H1 (cell line): ENCODE measurements at regions not wholly inside any gene's neighbourhood (a gene's known extent, or its start where the extent isn't known, plus 50 kb on each side); places are given as distances from the start of the nearest gene placed in this dataset.

Experiments used
- CTCF ChIA-PET: fragments of 300-600 bp; sonication (Branson Sonifier 250); formaldehyde crosslinking; loops from one replicate; lab custom pipeline; 2021; ENCODE audit not compliant: partially characterized antibody; lab: Charles Lee
- POLR2A ChIA-PET: fragments of 300-600 bp; sonication (Branson Sonifier 250); formaldehyde crosslinking; loops from one replicate; lab custom pipeline; 2021; ENCODE audit warnings: inconsistent platforms; ENCODE audit not compliant: partially characterized antibody; lab: Charles Lee
- DNase-seq, 2 experiments: peaks; one replicate each; pipeline versions ENCODE4 v3.0.0 to v3.0.0-alpha.2; 2010 to 2022; ENCODE audit warnings: low spot score in 2 of 2, low read depth in 1 of 2, mixed read lengths in 1 of 2
- FAIRE-seq: peaks from 2 replicates; lab custom pipeline; 2011; peaks lifted over from hg19 to GRCh38; lab: Jason Lieb, UNC
- H2AFZ ChIP-seq: 2 replicates; pipeline ENCODE4 v1.8.1; 2012; ENCODE audit warnings: low read length, inconsistent platforms
- H2AK5ac ChIP-seq: 2 replicates; pipeline ENCODE4 v1.6.1; 2013; ENCODE audit warnings: low read depth, low read length
- H2BK120ac ChIP-seq: replicated peaks from 2 replicates; pipeline ENCODE3; 2013; ENCODE audit warnings: low read depth, low read length, inconsistent platforms
- H2BK12ac ChIP-seq: 2 replicates; pipeline ENCODE4 v1.6.1; 2013; ENCODE audit warnings: low read depth, low read length
- H2BK15ac ChIP-seq: 2 replicates; pipeline ENCODE4 v1.6.1; 2013; ENCODE audit warnings: low read length
- H2BK20ac ChIP-seq: 2 replicates; pipeline ENCODE4 v1.6.1; 2013; ENCODE audit warnings: low read length
- H2BK5ac ChIP-seq: 2 replicates; pipeline ENCODE4 v1.6.1; 2013; ENCODE audit warnings: low read depth, low read length
- H3K14ac ChIP-seq: 2 replicates; pipeline ENCODE4 v1.6.1; 2013; ENCODE audit warnings: inconsistent platforms; ENCODE audit not compliant: insufficient read length
- H3K18ac ChIP-seq: 2 replicates; pipeline ENCODE4 v1.6.1; 2013; ENCODE audit warnings: low read length; ENCODE audit errors: extremely low read depth
- H3K23ac ChIP-seq: 2 replicates; pipeline ENCODE4 v1.6.1; 2013; ENCODE audit warnings: inconsistent platforms; ENCODE audit not compliant: insufficient read length
- H3K23me2 ChIP-seq: 2 replicates; pipeline ENCODE4 v1.6.1; 2013; ENCODE audit warnings: low read depth, low read length
- H3K27ac ChIP-seq: 2 replicates; pipeline ENCODE4 v1.6.1; 2011; ENCODE audit warnings: low read depth, low read length, inconsistent platforms
- H3K27me3 ChIP-seq, 4 experiments: replicated peaks in 1 of 4; 1 replicate in 1 of 4; 2 replicates in 3 of 4; pipeline versions ENCODE4 v1.6.1 to v1.8.1; 2011 to 2013; ENCODE audit warnings: low read length in 3 of 4, mild to moderate bottlenecking in 3 of 4, inconsistent platforms in 2 of 4, mixed read lengths in 2 of 4, moderate library complexity in 1 of 4; ENCODE audit not compliant: control insufficient read depth in 3 of 4, insufficient read depth in 3 of 4; ENCODE audit errors: extremely low read depth in 1 of 4
- H3K36me3 ChIP-seq, 4 experiments: 2 replicates each; pipeline versions ENCODE4 v1.6.1 to v1.8.1; 2011 to 2013; ENCODE audit warnings: mild to moderate bottlenecking in 4 of 4, low read length in 3 of 4, moderate library complexity in 2 of 4, control low read depth in 1 of 4, inconsistent platforms in 1 of 4; ENCODE audit not compliant: insufficient read depth in 4 of 4, control insufficient read depth in 2 of 4
- H3K4ac ChIP-seq: replicated peaks from 2 replicates; pipeline ENCODE3; 2013; ENCODE audit warnings: low read length, low read depth, mixed read lengths, inconsistent platforms; ENCODE audit not compliant: insufficient read length
- H3K4me1 ChIP-seq, 4 experiments: replicated peaks in 1 of 4; 1 replicate in 1 of 4; 2 replicates in 3 of 4; pipeline versions ENCODE4 v1.6.1 to v1.8.1; 2011 to 2013; ENCODE audit warnings: low read length in 3 of 4, inconsistent platforms in 2 of 4, mixed read lengths in 1 of 4; ENCODE audit not compliant: insufficient read depth in 4 of 4, control insufficient read depth in 3 of 4
- H3K4me2 ChIP-seq, 2 experiments: 2 replicates each; pipeline versions ENCODE4 v1.6.1 to v1.8.1; 2011 to 2013; ENCODE audit warnings: low read depth in 2 of 2, low read length in 2 of 2, control low read depth in 1 of 2, inconsistent platforms in 1 of 2, mild to moderate bottlenecking in 1 of 2; ENCODE audit not compliant: insufficient read depth in 1 of 2
- H3K4me3 ChIP-seq, 4 experiments: fragments of 200-600, 300-600 bp in 1 of 4; sonication (generic), shearing (Covaris generic), sonication (Bioruptor Twin) in 1 of 4; 2 replicates each; pipeline versions ENCODE4 v1.5.1 to v1.8.1; 2011 to 2016; ENCODE audit warnings: low read length in 4 of 4, low read depth in 3 of 4, control low read depth in 2 of 4, inconsistent platforms in 2 of 4, mild to moderate bottlenecking in 2 of 4, mixed read lengths in 1 of 4, moderate library complexity in 1 of 4; ENCODE audit not compliant: insufficient read depth in 2 of 4; ENCODE audit errors: extremely low read depth in 1 of 4
- H3K56ac ChIP-seq: replicated peaks from 2 replicates; pipeline ENCODE3; 2013; ENCODE audit warnings: low read depth, mild to moderate bottlenecking, mixed read lengths, low read length, inconsistent platforms; ENCODE audit not compliant: insufficient read length
- H3K79me1 ChIP-seq: 2 replicates; pipeline ENCODE4 v1.6.1; 2013; ENCODE audit warnings: low read depth, low read length, control low read depth
- H3K79me2 ChIP-seq, 2 experiments: 2 replicates each; pipeline versions ENCODE4 v1.6.1 to v1.8.1; 2012 to 2013; ENCODE audit warnings: low read length in 2 of 2, mild to moderate bottlenecking in 2 of 2, inconsistent platforms in 1 of 2; ENCODE audit not compliant: insufficient read depth in 2 of 2, control insufficient read depth in 1 of 2
- H3K9ac ChIP-seq, 4 experiments: replicated peaks in 1 of 4; 1 replicate in 1 of 4; 2 replicates in 3 of 4; pipeline versions ENCODE4 v1.6.1 to v1.8.1; 2011 to 2013; ENCODE audit warnings: low read depth in 3 of 4, low read length in 3 of 4, control low read depth in 2 of 4, mild to moderate bottlenecking in 2 of 4, moderate library complexity in 2 of 4, inconsistent platforms in 1 of 4; ENCODE audit errors: extremely low read depth in 1 of 4
- H3K9me3 ChIP-seq, 2 experiments: 2 replicates each; pipeline versions ENCODE4 v1.6.1 to v1.8.1; 2012 to 2013; ENCODE audit warnings: mild to moderate bottlenecking in 2 of 2, moderate library complexity in 2 of 2, control low read depth in 1 of 2, inconsistent platforms in 1 of 2, low read depth in 1 of 2, low read length in 1 of 2, mixed read lengths in 1 of 2; ENCODE audit not compliant: insufficient read depth in 2 of 2
- H4K20me1 ChIP-seq, 2 experiments: replicated peaks in 1 of 2; 2 replicates each; pipeline versions ENCODE3 to v1.8.1; 2011 to 2013; ENCODE audit warnings: inconsistent platforms in 2 of 2, low read length in 2 of 2, mild to moderate bottlenecking in 1 of 2; ENCODE audit not compliant: insufficient read depth in 2 of 2, control insufficient read depth in 1 of 2
- H4K5ac ChIP-seq: 2 replicates; pipeline ENCODE4 v1.6.1; 2013; ENCODE audit warnings: low read length, low read depth, mixed read lengths, inconsistent platforms; ENCODE audit not compliant: insufficient read length
- H4K8ac ChIP-seq: 2 replicates; pipeline ENCODE4 v1.8.0; 2013; ENCODE audit warnings: mild to moderate bottlenecking, moderate library complexity, low read length, inconsistent platforms; ENCODE audit not compliant: insufficient read depth; ENCODE audit errors: extremely low read depth
- H4K91ac ChIP-seq: replicated peaks from 2 replicates; pipeline ENCODE3; 2013; ENCODE audit warnings: low read length, mixed read lengths, inconsistent platforms; ENCODE audit not compliant: insufficient read length
- WGBS, 2 experiments: shearing (Covaris generic) in 1 of 2; methylation state at CpG; one replicate each; pipeline versions ENCODE4 v1.1.6 to v1.1.7; 2013 to 2015; ENCODE audit warnings: low lambda C conversion rate in 2 of 2, mixed read lengths in 2 of 2, inconsistent platforms in 1 of 2, low coverage in 1 of 2, missing lambda C conversion rate in 1 of 2; ENCODE audit not compliant: insufficient replicate concordance in 2 of 2, insufficient coverage in 1 of 2, insufficient read length in 1 of 2; ENCODE audit errors: extremely low coverage in 1 of 2, missing lambda C conversion rate in 1 of 2; 5-methylcytosine and 5-hydroxymethylcytosine counted together

DNA sequence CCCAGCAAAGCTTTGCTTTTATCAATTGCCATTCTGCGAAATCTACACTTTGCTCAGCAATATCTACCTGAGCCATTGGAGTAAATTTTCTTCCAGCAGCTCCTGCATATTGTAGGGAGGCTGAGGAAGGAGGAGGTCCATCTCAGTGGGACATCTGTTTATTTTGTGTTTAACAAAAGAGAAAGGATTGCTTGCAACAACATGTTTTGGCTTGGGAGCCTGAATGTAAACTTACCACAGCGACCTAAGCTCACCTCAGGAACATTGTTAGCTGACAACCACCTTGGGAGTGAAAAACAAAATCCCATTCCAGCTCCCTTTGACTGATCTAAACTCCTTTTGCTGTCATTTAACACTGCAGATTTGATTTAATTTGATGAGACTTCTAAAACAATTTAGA lies 356.1 kb downstream of the SS18 start:
- Histone ChIP-seq H3K18ac (no peak overlapping the region), H3K14ac (no peak overlapping the region), H3K4me2 (peak overlapping the region; percentile 9 to 41; a peak in 3 of 4 replicates), H2BK12ac (no peak overlapping the region), H3K4me3 (peak overlapping the region in 1 of 4 experiments; percentile 31; a peak in 1 of 8 replicates), H2AK5ac (no peak overlapping the region), H3K9ac (no peak overlapping the region), H2BK20ac (no peak overlapping the region), H3K4me1 (peaks cover 5 to 10% (median 7%) of the 10 kb centered on the region in 4 experiments; a peak in 5 of 7 replicates), H4K5ac (no peak overlapping the region), H2AFZ (no peak overlapping the region), H2BK15ac (no peak overlapping the region), H3K36me3 (no peaks in the 10 kb centered on the region), H3K27me3 (peaks cover 4 to 40% (median 20%) of the 10 kb centered on the region in 4 experiments), H4K91ac (no peak overlapping the region), H3K23ac (no peak overlapping the region), H3K4ac (no peak overlapping the region), H3K9me3 (no peaks in the 10 kb centered on the region), H4K8ac (no peak overlapping the region), H2BK5ac (no peak overlapping the region), H2BK120ac (no peak overlapping the region), H3K79me2 (no peaks in the 10 kb centered on the region), H3K79me1 (no peaks in the 10 kb centered on the region), H3K56ac (no peak overlapping the region), H3K23me2 (no peaks in the 10 kb centered on the region), H4K20me1 (no peaks in the 10 kb centered on the region), H3K27ac (no peak overlapping the region)
- POLR2A ChIA-PET: interaction anchor here (0.6 to 0.8 kb wide), 2 partner anchors 62 to 146 kb away, joined by 3 read pairs; no protein-coding TSS in a partner anchor
- 33% methylated on average over 2 of the region's 2 CpGs; no CpG with 5 or more reads in 1 of the 2 experiments for WGBS, 2 experiments
- no peak for DNase-seq
- peak; percentile 97 for FAIRE-seq
- CTCF ChIA-PET: interaction anchor here (0.7 to 1.2 kb wide), 2 partner anchors 9 to 152 kb away, joined by 3 to 4 read pairs; no protein-coding TSS in a partner anchor
